ENCODE measurements at regions not wholly inside any gene's neighbourhood (a gene's known extent, or its start where the extent isn't known, plus 50 kb on each side); places are given as distances from the start of the nearest gene placed in this dataset.

GRCh38 chr5:10125116-10125515, 124.6 kb downstream of the ATPSCKMT start:
- no peak for TF ChIP-seq PKNOX1 (IDR thresholded peaks at IDR 0.05)
- no peak for TF ChIP-seq ELF4 (IDR thresholded peaks at IDR 0.05)
- TF ChIP-seq FOXM1 (IDR thresholded peaks at IDR 0.05; ENCODE audit: borderline replicate concordance): no peak
- no peak for TF ChIP-seq FOXA1 (IDR thresholded peaks at IDR 0.05)
- no peak for TF ChIP-seq ZNF384 (IDR thresholded peaks at IDR 0.05)
- TF ChIP-seq LEF1 (IDR thresholded peaks at IDR 0.05; ENCODE audit: borderline replicate concordance): no peak
- no peak for TF ChIP-seq NFRKB (IDR thresholded peaks at IDR 0.05)
- TF ChIP-seq HDGF (IDR thresholded peaks at IDR 0.05; ENCODE audit: borderline replicate concordance): no peak
- TF ChIP-seq TARDBP (IDR thresholded peaks at IDR 0.05): no peak
- ChIA-PET CTCF (no interaction called here), POLR2A (no interaction called here)
- DNase-seq (ENCODE audit: extremely low spot score): no peak

DNA sequence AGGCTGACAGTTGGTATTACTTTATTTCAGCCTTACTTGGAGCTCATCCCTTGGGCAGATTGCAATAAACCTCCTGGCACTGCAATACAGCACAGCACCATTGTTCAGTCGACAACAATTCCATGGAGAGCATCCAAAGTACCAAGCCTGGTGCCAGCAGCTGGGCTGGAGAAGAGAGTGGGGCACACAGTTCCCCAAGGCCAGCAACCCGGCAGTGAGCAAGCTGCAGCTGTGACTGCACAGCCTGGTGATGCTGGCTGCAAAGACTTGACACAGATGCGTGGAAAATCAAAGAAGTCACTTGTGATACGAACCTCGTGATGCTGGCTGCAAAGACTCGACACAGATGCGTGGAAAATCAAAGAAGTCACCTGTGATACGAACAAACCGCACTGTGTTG, 125.4 kb downstream of the ATPSCKMT start:
- CTCF ChIA-PET: interaction anchor here (1.2 kb wide), 1 partner anchor 15 kb away, joined by 6 read pairs; no protein-coding TSS in a partner anchor
- no peak for DNase-seq (ENCODE audit: extremely low spot score)
- POLR2A ChIA-PET: no interaction called here
- TF ChIP-seq CTBP1 (IDR thresholded peaks at IDR 0.05; ENCODE audit: borderline replicate concordance) (no peak), HDGF (IDR thresholded peaks at IDR 0.05; ENCODE audit: borderline replicate concordance) (no peak), ZNF384 (IDR thresholded peaks at IDR 0.05) (no peak), SP1 (IDR thresholded peaks at IDR 0.05) (no peak), TARDBP (IDR thresholded peaks at IDR 0.05) (no peak), BHLHE40 (IDR thresholded peaks at IDR 0.05; ENCODE audit: borderline replicate concordance) (no peak), L3MBTL2 (conservative IDR thresholded peaks at IDR 0.05) (no peak), FOXK2 (IDR thresholded peaks at IDR 0.05) (no peak), FOXA1 (IDR thresholded peaks at IDR 0.05) (no peak), ARNT (IDR thresholded peaks at IDR 0.05) (no peak), ELF4 (IDR thresholded peaks at IDR 0.05) (no peak), NFRKB (IDR thresholded peaks at IDR 0.05) (no peak), PKNOX1 (IDR thresholded peaks at IDR 0.05) (no peak), SUZ12 (IDR thresholded peaks at IDR 0.05) (no peak)

- no peak for TF ChIP-seq FOXK2 (IDR thresholded peaks at IDR 0.05)
- TF ChIP-seq ARNT (IDR thresholded peaks at IDR 0.05): no peak
- TF ChIP-seq ELF4 (IDR thresholded peaks at IDR 0.05): no peak
- TF ChIP-seq TARDBP (IDR thresholded peaks at IDR 0.05): no peak
- no peak for TF ChIP-seq LEF1 (IDR thresholded peaks at IDR 0.05; ENCODE audit: borderline replicate concordance)
- no peak for TF ChIP-seq NFRKB (IDR thresholded peaks at IDR 0.05)
- no peak for TF ChIP-seq HDGF (IDR thresholded peaks at IDR 0.05; ENCODE audit: borderline replicate concordance)
- TF ChIP-seq SUZ12 (IDR thresholded peaks at IDR 0.05): no peak
- TF ChIP-seq L3MBTL2 (conservative IDR thresholded peaks at IDR 0.05): no peak
- no peak for TF ChIP-seq BHLHE40 (IDR thresholded peaks at IDR 0.05; ENCODE audit: borderline replicate concordance)
- TF ChIP-seq PKNOX1 (IDR thresholded peaks at IDR 0.05): no peak
- TF ChIP-seq SP1 (IDR thresholded peaks at IDR 0.05): no peak
- no peak for TF ChIP-seq CTBP1 (IDR thresholded peaks at IDR 0.05; ENCODE audit: borderline replicate concordance)
- TF ChIP-seq ZNF384 (IDR thresholded peaks at IDR 0.05): no peak
- no peak for TF ChIP-seq FOXM1 (IDR thresholded peaks at IDR 0.05; ENCODE audit: borderline replicate concordance)
- TF ChIP-seq FOXA1 (IDR thresholded peaks at IDR 0.05): no peak
- CTCF ChIA-PET: interaction anchor here (1.2 kb wide), 1 partner anchor 15 kb away, joined by 6 read pairs; no protein-coding TSS in a partner anchor
These were observed 126.3 kb downstream of the ATPSCKMT start for GRCh38 chr5:10123254-10123989.

GRCh38 chr5:10122076-10122726, 127.5 kb downstream of the ATPSCKMT start:
- DNase-seq (ENCODE audit: extremely low spot score): no peak

More at GRCh38 chr5:10123254-10123989, 126.3 kb downstream of the ATPSCKMT start:
- POLR2A ChIA-PET: no interaction called here
- no peak for DNase-seq (ENCODE audit: extremely low spot score)

DNA sequence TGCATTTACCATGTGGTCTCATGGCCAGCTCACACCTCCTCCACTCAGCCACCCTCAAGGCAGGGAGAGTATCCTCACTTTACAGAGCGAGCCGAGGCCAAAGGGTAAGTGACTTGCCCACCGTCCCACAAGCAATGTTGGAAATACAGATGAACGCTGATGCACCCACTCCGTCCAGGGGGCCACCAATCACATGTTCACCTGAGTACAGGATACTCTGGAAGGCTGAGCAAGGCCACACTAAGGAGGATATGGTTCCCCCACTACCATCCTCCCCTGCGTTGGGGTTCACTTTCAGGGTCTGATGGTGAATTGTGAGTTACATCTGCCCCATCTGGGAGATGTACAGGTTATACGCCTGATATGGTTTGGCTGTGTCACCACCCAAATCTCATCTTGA, 128.8 kb downstream of the ATPSCKMT start:
- DNase-seq (ENCODE audit: extremely low spot score): no peak
- ChIA-PET POLR2A (no interaction called here), CTCF (no interaction called here)
- TF ChIP-seq CTBP1 (IDR thresholded peaks at IDR 0.05; ENCODE audit: borderline replicate concordance): no peak
- no peak for TF ChIP-seq FOXM1 (IDR thresholded peaks at IDR 0.05; ENCODE audit: borderline replicate concordance)
- TF ChIP-seq HDGF (IDR thresholded peaks at IDR 0.05; ENCODE audit: borderline replicate concordance): no peak
- no peak for TF ChIP-seq NFRKB (IDR thresholded peaks at IDR 0.05)
- no peak for TF ChIP-seq LEF1 (IDR thresholded peaks at IDR 0.05; ENCODE audit: borderline replicate concordance)
- TF ChIP-seq L3MBTL2 (conservative IDR thresholded peaks at IDR 0.05): no peak
- TF ChIP-seq ZNF384 (IDR thresholded peaks at IDR 0.05): no peak
- no peak for TF ChIP-seq ARNT (IDR thresholded peaks at IDR 0.05)
- no peak for TF ChIP-seq FOXA1 (IDR thresholded peaks at IDR 0.05)
- TF ChIP-seq BHLHE40 (IDR thresholded peaks at IDR 0.05; ENCODE audit: borderline replicate concordance): no peak
- no peak for TF ChIP-seq PKNOX1 (IDR thresholded peaks at IDR 0.05)
- TF ChIP-seq SUZ12 (IDR thresholded peaks at IDR 0.05): no peak
- no peak for TF ChIP-seq TARDBP (IDR thresholded peaks at IDR 0.05)
- TF ChIP-seq ELF4 (IDR thresholded peaks at IDR 0.05): no peak
- no peak for TF ChIP-seq SP1 (IDR thresholded peaks at IDR 0.05)
- no peak for TF ChIP-seq FOXK2 (IDR thresholded peaks at IDR 0.05)

More at GRCh38 chr5:10122076-10122726, 127.5 kb downstream of the ATPSCKMT start:
- ChIA-PET CTCF (no interaction called here), POLR2A (no interaction called here)
- no peak for TF ChIP-seq LEF1 (IDR thresholded peaks at IDR 0.05; ENCODE audit: borderline replicate concordance)
- no peak for TF ChIP-seq ELF4 (IDR thresholded peaks at IDR 0.05)
- no peak for TF ChIP-seq SP1 (IDR thresholded peaks at IDR 0.05)
- TF ChIP-seq SUZ12 (IDR thresholded peaks at IDR 0.05): no peak
- no peak for TF ChIP-seq FOXA1 (IDR thresholded peaks at IDR 0.05)
